ENCODE measurements at regions not wholly inside any gene's neighbourhood (a gene's known extent, or its start where the extent isn't known, plus 50 kb on each side); places are given as distances from the start of the nearest gene placed in this dataset.

- H2AFZ ChIP-seq (ENCODE audit: low read depth, low read length), result no peak overlapping the region
- no peak overlapping the region for H3K4me3 ChIP-seq (replicated peaks in 1 of 3; ENCODE audit: insufficient read depth in 1 of 3, low read depth in 1 of 3, low read length in 3 of 3)
- BruUV-seq (replicated peaks), result no TSS peak
- CTCF ChIA-PET, result no interaction called here
- H3K9ac ChIP-seq (replicated peaks; ENCODE audit: extremely low read depth, insufficient read depth, low read length), result no peak overlapping the region
- TF ChIP-seq CTCF (IDR thresholded peaks at IDR 0.05; ENCODE audit: extremely low read depth in 1 of 2, insufficient read depth in 1 of 2, low read depth in 1 of 2, low read length in 2 of 2) (no peak), MYC (IDR thresholded peaks at IDR 0.05; ENCODE audit: low read depth, low read length) (no peak)
- POLR2A ChIA-PET, result no interaction called here
- no peaks in the 10 kb centered on the region for H4K20me1 ChIP-seq (replicated peaks; ENCODE audit: control insufficient read depth, extremely low read depth, insufficient read depth, low read length)
- H3K4me1 ChIP-seq (ENCODE audit: control insufficient read depth, extremely low read depth, insufficient read depth, low read length), result no peaks in the 10 kb centered on the region
- DNase-seq (ENCODE audit: low read depth, low spot score), result no peak
- H3K9me3 ChIP-seq (replicated peaks; ENCODE audit: control insufficient read depth, insufficient read depth, low read length), result no peaks in the 10 kb centered on the region
- H3K27ac ChIP-seq (ENCODE audit: insufficient read depth, low read depth, low read length), result no peak overlapping the region
- H3K4me2 ChIP-seq (ENCODE audit: insufficient read depth, low read length), result no peak overlapping the region
- no peaks in the 10 kb centered on the region for H3K27me3 ChIP-seq (ENCODE audit: control insufficient read depth in 2 of 2, insufficient read depth in 2 of 2, low read length in 2 of 2)
- intact Hi-C loops (cut with micrococcal nuclease) (no loop called here), dilution Hi-C loops (cut with MboI; ENCODE audit: extremely low pct_ligation_motif_present, low sequenced_read_pairs) (no loop called here)
- no peaks in the 10 kb centered on the region for H3K79me2 ChIP-seq (ENCODE audit: control insufficient read depth, insufficient read depth, low read length)
- no peaks in the 10 kb centered on the region for H3K36me3 ChIP-seq (ENCODE audit: control insufficient read depth in 2 of 2, extremely low read depth in 1 of 2, insufficient read depth in 2 of 2, low read length in 2 of 2)
- no peak for FAIRE-seq
- no peaks in the 10 kb centered on the region for H3K9me1 ChIP-seq (replicated peaks; ENCODE audit: control insufficient read depth, extremely low read depth, insufficient read depth, low read length)
Observed at GRCh38 chr6:105624021-105624420, 221.1 kb upstream of the PREP start.

GRCh38 chr6:105622226-105622625 is 219.3 kb upstream of the PREP start:
- Histone ChIP-seq H3K36me3 (ENCODE audit: control insufficient read depth in 2 of 2, extremely low read depth in 1 of 2, insufficient read depth in 2 of 2, low read length in 2 of 2) (no peaks in the 10 kb centered on the region), H3K79me2 (ENCODE audit: control insufficient read depth, insufficient read depth, low read length) (no peaks in the 10 kb centered on the region), H4K20me1 (replicated peaks; ENCODE audit: control insufficient read depth, extremely low read depth, insufficient read depth, low read length) (no peaks in the 10 kb centered on the region), H3K9ac (replicated peaks; ENCODE audit: extremely low read depth, insufficient read depth, low read length) (no peak overlapping the region), H3K27ac (ENCODE audit: insufficient read depth, low read depth, low read length) (no peak overlapping the region), H2AFZ (ENCODE audit: low read depth, low read length) (no peak overlapping the region), H3K4me3 (replicated peaks in 1 of 3; ENCODE audit: insufficient read depth in 1 of 3, low read depth in 1 of 3, low read length in 3 of 3) (no peak overlapping the region), H3K27me3 (ENCODE audit: control insufficient read depth in 2 of 2, insufficient read depth in 2 of 2, low read length in 2 of 2) (no peaks in the 10 kb centered on the region), H3K9me3 (replicated peaks; ENCODE audit: control insufficient read depth, insufficient read depth, low read length) (no peaks in the 10 kb centered on the region), H3K4me2 (ENCODE audit: insufficient read depth, low read length) (no peak overlapping the region), H3K9me1 (replicated peaks; ENCODE audit: control insufficient read depth, extremely low read depth, insufficient read depth, low read length) (no peaks in the 10 kb centered on the region), H3K4me1 (ENCODE audit: control insufficient read depth, extremely low read depth, insufficient read depth, low read length) (no peaks in the 10 kb centered on the region)
- ChIA-PET POLR2A (no interaction called here), CTCF (no interaction called here)
- FAIRE-seq (no peak), DNase-seq (ENCODE audit: low read depth, low spot score) (no peak)
- no TSS peak for BruUV-seq (replicated peaks)
- intact Hi-C loops (cut with micrococcal nuclease) (no loop called here), dilution Hi-C loops (cut with MboI; ENCODE audit: extremely low pct_ligation_motif_present, low sequenced_read_pairs) (no loop called here)
- TF ChIP-seq POLR2A (IDR thresholded peaks at IDR 0.05; ENCODE audit: low read depth, low read length) (no peak), POLR2AphosphoS5 (IDR thresholded peaks at IDR 0.05; ENCODE audit: insufficient read depth, low read depth, low read length) (no peak), FOS (IDR thresholded peaks at IDR 0.05; ENCODE audit: borderline replicate concordance, insufficient read depth, low read length) (no peak), MAX (IDR thresholded peaks at IDR 0.05; ENCODE audit: insufficient read depth, insufficient read length) (no peak), GATA2 (IDR thresholded peaks at IDR 0.05; ENCODE audit: insufficient read depth, insufficient read length, low read depth, low read length) (no peak), JUN (IDR thresholded peaks at IDR 0.05; ENCODE audit: borderline replicate concordance, insufficient read depth, insufficient read length, low read depth) (no peak), EZH2 (IDR thresholded peaks at IDR 0.05; ENCODE audit: borderline replicate concordance, low read depth, low read length, severe bottlenecking) (no peak), CTCF (IDR thresholded peaks at IDR 0.05; ENCODE audit: extremely low read depth in 1 of 2, insufficient read depth in 1 of 2, low read depth in 1 of 2, low read length in 2 of 2) (no peak), MYC (IDR thresholded peaks at IDR 0.05; ENCODE audit: low read depth, low read length) (no peak)
